HEK293 (cell line): ENCODE measurements at regions not wholly inside any gene's neighbourhood (a gene's known extent, or its start where the extent isn't known, plus 50 kb on each side); places are given as distances from the start of the nearest gene placed in this dataset.

Experiments
- CTCF ChIA-PET: fragments of 350-600 bp; formaldehyde crosslinking; extraction: SDS; loops from one replicate; lab custom pipeline; 2021; ENCODE audit warnings: antibody characterized with exemption; lab: Yijun Ruan, JAX
- POLR2A ChIA-PET: fragments of 300-600 bp; formaldehyde crosslinking; extraction: SDS; loops from one replicate; lab custom pipeline; 2020; ENCODE audit warnings: antibody characterized with exemption, inconsistent platforms; lab: Yijun Ruan, JAX
- H3K27ac ChIP-seq: fragments of 200-500 bp; sonication (Bioruptor generic); 2 replicates; pipeline ENCODE4 v1.5.1; 2014; ENCODE audit warnings: low read depth, low read length, control low read depth, inconsistent platforms; ENCODE audit errors: extremely low read depth
- H3K36me3 ChIP-seq, 2 experiments: fragments of 200-500 bp in 1 of 2; sonication (Bioruptor generic) in 1 of 2; 1 replicate in 1 of 2; 2 replicates in 1 of 2; pipeline ENCODE4 v1.5.1; 2014 to 2017; ENCODE audit warnings: inconsistent platforms in 2 of 2, low read length in 2 of 2; ENCODE audit not compliant: control insufficient read depth in 2 of 2, insufficient read depth in 1 of 2
- H3K4me1 ChIP-seq: fragments of 200-500 bp; sonication (Bioruptor generic); 2 replicates; pipeline ENCODE4 v1.5.1; 2014; ENCODE audit warnings: mild to moderate bottlenecking, low read length, inconsistent platforms; ENCODE audit not compliant: control insufficient read depth, insufficient read depth
- H3K4me3 ChIP-seq: 2 replicates; pipeline ENCODE4 v1.5.1; 2011; ENCODE audit warnings: low read depth, mild to moderate bottlenecking, control low read depth, low read length, moderate library complexity
- H3K9me3 ChIP-seq: fragments of 200-500 bp; sonication (Bioruptor generic); 2 replicates; pipeline ENCODE4 v1.5.1; 2014; ENCODE audit warnings: low read depth, low read length, inconsistent platforms; ENCODE audit not compliant: control insufficient read depth, insufficient read depth
- BCL11B ChIP-seq: fragments of 450-650 bp; formaldehyde crosslinking; IDR thresholded peaks from 2 replicates; pipeline ENCODE4 v1.5.1; 2016; ENCODE audit warnings: low read depth, missing biosample characterization, missing genetic modification characterization
- GFI1B ChIP-seq: fragments of 450-650 bp; formaldehyde crosslinking; IDR thresholded peaks from 2 replicates; pipeline ENCODE4 v1.5.1; 2016; ENCODE audit warnings: missing biosample characterization, missing genetic modification characterization
- KLF9 ChIP-seq: fragments of 450-650 bp; formaldehyde crosslinking; IDR thresholded peaks from 2 replicates; pipeline ENCODE4 v1.5.1; 2016; ENCODE audit warnings: missing biosample characterization, missing genetic modification characterization, low read depth
- SETDB1 ChIP-seq: IDR thresholded peaks from one replicate; pipeline ENCODE4 v1.6.1; 2017; ENCODE audit warnings: mild to moderate bottlenecking, low read length, moderate library complexity, mixed read lengths; ENCODE audit not compliant: insufficient read length
- ZBTB8A ChIP-seq: fragments of 450-650 bp; formaldehyde crosslinking; IDR thresholded peaks from 2 replicates; pipeline ENCODE4 v1.5.1; 2016; ENCODE audit warnings: missing biosample characterization, missing genetic modification characterization
- ZFHX2 ChIP-seq: fragments of 450-650 bp; formaldehyde crosslinking; conservative IDR thresholded peaks from 2 replicates; pipeline ENCODE4 v1.5.1; 2016; ENCODE audit warnings: missing biosample characterization, missing genetic modification characterization
- ZNF16 ChIP-seq: fragments of 450-650 bp; formaldehyde crosslinking; IDR thresholded peaks from 2 replicates; pipeline ENCODE4 v1.5.1; 2016; ENCODE audit warnings: low read depth, missing biosample characterization, missing genetic modification characterization
- ZNF2 ChIP-seq: fragments of 450-650 bp; formaldehyde crosslinking; IDR thresholded peaks from 2 replicates; pipeline ENCODE4 v1.5.1; 2016; ENCODE audit warnings: missing biosample characterization, missing genetic modification characterization
- ZNF211 ChIP-seq: fragments of 450-650 bp; formaldehyde crosslinking; IDR thresholded peaks from 2 replicates; pipeline ENCODE4 v1.5.1; 2016; ENCODE audit warnings: low read depth, missing biosample characterization, missing genetic modification characterization
- ZNF302 ChIP-seq: fragments of 450-650 bp; formaldehyde crosslinking; IDR thresholded peaks from 2 replicates; pipeline ENCODE4 v1.5.1; 2016; ENCODE audit warnings: missing biosample characterization, missing genetic modification characterization, low read depth
- ZNF335 ChIP-seq: fragments of 450-650 bp; formaldehyde crosslinking; conservative IDR thresholded peaks from 2 replicates; pipeline ENCODE4 v1.5.1; 2016; ENCODE audit warnings: missing biosample characterization, missing genetic modification characterization
- ZNF416 ChIP-seq: fragments of 450-650 bp; formaldehyde crosslinking; IDR thresholded peaks from 2 replicates; pipeline ENCODE4 v1.5.1; 2016; ENCODE audit warnings: missing biosample characterization, missing genetic modification characterization
- ZNF426 ChIP-seq: fragments of 450-650 bp; formaldehyde crosslinking; IDR thresholded peaks from 2 replicates; pipeline ENCODE4 v1.5.1; 2017; ENCODE audit warnings: missing biosample characterization, missing genetic modification characterization, mild to moderate bottlenecking, inconsistent platforms, moderate library complexity
- ZNF521 ChIP-seq: fragments of 450-650 bp; formaldehyde crosslinking; IDR thresholded peaks from 2 replicates; pipeline ENCODE4 v1.5.1; 2017; ENCODE audit warnings: missing biosample characterization, mild to moderate bottlenecking, missing genetic modification characterization
- ZNF585B ChIP-seq: fragments of 450-650 bp; formaldehyde crosslinking; IDR thresholded peaks from 2 replicates; pipeline ENCODE4 v1.5.1; 2016; ENCODE audit warnings: missing biosample characterization, missing genetic modification characterization
- ZNF701 ChIP-seq: fragments of 450-650 bp; formaldehyde crosslinking; IDR thresholded peaks from 2 replicates; pipeline ENCODE4 v1.5.1; 2016; ENCODE audit warnings: missing biosample characterization, missing genetic modification characterization
- ZNF843 ChIP-seq: fragments of 450-650 bp; formaldehyde crosslinking; IDR thresholded peaks from 2 replicates; pipeline ENCODE4 v1.5.1; 2016; ENCODE audit warnings: missing biosample characterization, missing genetic modification characterization
- TF ChIP-seq, protein P1 (sequence below): fragments of 450-650 bp; formaldehyde crosslinking; IDR thresholded peaks from 2 replicates; pipeline ENCODE4 v1.5.1; 2016; ENCODE audit warnings: missing biosample characterization, missing genetic modification characterization
- TF ChIP-seq, protein P2 (sequence below): fragments of 450-650 bp; formaldehyde crosslinking; conservative IDR thresholded peaks from 2 replicates; pipeline ENCODE4 v1.5.1; 2016; ENCODE audit warnings: low read depth, missing biosample characterization, missing genetic modification characterization
- TF ChIP-seq, protein P3 (sequence below): fragments of 450-650 bp; formaldehyde crosslinking; conservative IDR thresholded peaks from 2 replicates; pipeline ENCODE4 v1.5.1; 2016; ENCODE audit warnings: low read depth, missing biosample characterization, missing genetic modification characterization
- TF ChIP-seq, protein P4 (sequence below): fragments of 450-650 bp; formaldehyde crosslinking; IDR thresholded peaks from 2 replicates; pipeline ENCODE4 v1.5.1; 2016; ENCODE audit warnings: missing biosample characterization, missing genetic modification characterization
- TF ChIP-seq, protein P5 (sequence below): fragments of 450-650 bp; IDR thresholded peaks from 2 replicates; pipeline ENCODE4 v1.5.1; 2018; ENCODE audit warnings: missing biosample characterization, missing genetic modification characterization

DNA sequence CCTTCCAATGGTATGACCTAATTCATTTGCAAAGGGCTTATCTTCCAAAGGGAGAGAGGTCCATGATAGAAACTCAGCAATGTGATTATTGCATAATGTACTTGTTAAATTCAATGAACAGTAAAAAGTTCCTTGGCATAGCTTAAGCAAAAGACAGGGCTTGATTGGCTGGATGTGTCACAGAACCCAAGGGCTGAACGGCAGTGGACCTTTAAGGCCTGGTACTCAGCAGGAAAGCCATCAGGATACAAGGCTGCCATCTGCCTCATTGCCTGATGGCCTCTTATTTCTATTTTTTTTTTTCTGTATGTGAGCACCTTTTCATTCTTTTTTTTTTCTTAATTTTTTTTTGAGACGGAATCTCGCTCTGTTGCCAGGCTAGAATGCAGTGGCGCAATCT is 208.9 kb upstream of the WSCD1 start (continued):
- TF ChIP-seq, protein P1, sequence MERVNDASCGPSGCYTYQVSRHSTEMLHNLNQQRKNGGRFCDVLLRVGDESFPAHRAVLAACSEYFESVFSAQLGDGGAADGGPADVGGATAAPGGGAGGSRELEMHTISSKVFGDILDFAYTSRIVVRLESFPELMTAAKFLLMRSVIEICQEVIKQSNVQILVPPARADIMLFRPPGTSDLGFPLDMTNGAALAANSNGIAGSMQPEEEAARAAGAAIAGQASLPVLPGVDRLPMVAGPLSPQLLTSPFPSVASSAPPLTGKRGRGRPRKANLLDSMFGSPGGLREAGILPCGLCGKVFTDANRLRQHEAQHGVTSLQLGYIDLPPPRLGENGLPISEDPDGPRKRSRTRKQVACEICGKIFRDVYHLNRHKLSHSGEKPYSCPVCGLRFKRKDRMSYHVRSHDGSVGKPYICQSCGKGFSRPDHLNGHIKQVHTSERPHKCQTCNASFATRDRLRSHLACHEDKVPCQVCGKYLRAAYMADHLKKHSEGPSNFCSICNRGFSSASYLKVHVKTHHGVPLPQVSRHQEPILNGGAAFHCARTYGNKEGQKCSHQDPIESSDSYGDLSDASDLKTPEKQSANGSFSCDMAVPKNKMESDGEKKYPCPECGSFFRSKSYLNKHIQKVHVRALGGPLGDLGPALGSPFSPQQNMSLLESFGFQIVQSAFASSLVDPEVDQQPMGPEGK (tag by site-specific recombination) = no peak
- TF ChIP-seq, protein P2, sequence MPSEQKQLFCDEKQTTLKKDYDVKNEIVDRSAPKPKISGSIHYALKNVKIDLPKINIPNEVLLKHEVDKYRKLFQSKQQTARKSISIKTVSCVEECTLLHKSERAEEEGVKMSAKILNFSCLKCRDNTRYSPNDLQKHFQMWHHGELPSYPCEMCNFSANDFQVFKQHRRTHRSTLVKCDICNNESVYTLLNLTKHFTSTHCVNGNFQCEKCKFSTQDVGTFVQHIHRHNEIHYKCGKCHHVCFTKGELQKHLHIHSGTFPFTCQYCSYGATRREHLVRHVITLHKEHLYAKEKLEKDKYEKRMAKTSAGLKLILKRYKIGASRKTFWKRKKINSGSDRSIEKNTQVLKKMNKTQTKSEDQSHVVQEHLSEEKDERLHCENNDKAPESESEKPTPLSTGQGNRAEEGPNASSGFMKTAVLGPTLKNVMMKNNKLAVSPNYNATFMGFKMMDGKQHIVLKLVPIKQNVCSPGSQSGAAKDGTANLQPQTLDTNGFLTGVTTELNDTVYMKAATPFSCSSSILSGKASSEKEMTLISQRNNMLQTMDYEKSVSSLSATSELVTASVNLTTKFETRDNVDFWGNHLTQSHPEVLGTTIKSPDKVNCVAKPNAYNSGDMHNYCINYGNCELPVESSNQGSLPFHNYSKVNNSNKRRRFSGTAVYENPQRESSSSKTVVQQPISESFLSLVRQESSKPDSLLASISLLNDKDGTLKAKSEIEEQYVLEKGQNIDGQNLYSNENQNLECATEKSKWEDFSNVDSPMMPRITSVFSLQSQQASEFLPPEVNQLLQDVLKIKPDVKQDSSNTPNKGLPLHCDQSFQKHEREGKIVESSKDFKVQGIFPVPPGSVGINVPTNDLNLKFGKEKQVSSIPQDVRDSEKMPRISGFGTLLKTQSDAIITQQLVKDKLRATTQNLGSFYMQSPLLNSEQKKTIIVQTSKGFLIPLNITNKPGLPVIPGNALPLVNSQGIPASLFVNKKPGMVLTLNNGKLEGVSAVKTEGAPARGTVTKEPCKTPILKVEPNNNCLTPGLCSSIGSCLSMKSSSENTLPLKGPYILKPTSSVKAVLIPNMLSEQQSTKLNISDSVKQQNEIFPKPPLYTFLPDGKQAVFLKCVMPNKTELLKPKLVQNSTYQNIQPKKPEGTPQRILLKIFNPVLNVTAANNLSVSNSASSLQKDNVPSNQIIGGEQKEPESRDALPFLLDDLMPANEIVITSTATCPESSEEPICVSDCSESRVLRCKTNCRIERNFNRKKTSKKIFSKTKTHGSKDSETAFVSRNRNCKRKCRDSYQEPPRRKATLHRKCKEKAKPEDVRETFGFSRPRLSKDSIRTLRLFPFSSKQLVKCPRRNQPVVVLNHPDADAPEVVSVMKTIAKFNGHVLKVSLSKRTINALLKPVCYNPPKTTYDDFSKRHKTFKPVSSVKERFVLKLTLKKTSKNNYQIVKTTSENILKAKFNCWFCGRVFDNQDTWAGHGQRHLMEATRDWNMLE (tag by site-specific recombination) = no peak
- TF ChIP-seq SETDB1 (no peak), ZNF16 (tag by site-specific recombination) (no peak), ZNF416 (no peak), ZNF426 (tag by site-specific recombination) (no peak), ZNF521 (tag by site-specific recombination) (no peak), ZNF211 (no peak), ZNF2 (tag by site-specific recombination) (no peak), KLF9 (tag by site-specific recombination) (no peak)

DNA sequence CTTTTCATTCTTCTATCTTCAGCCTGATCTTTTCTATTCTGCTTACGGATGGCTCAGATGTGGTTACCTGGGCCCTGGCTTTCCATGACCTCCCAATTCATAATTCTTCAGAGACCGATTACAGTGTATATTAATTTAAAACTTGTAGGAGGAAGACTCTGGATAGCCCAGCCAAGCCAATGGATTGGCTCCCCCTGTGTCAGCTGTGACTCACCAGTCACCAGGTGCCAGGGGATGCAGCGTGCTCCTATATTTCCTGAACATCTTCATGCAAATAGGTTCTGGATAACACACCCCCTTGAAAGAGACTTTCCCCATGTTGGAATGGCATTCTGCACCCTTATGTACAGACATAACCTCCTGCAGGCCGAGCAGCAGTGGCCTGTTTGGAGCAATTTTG is 208.3 kb upstream of the WSCD1 start:
- Histone ChIP-seq H3K36me3 (no peaks in the 10 kb centered on the region), H3K9me3 (no peaks in the 10 kb centered on the region), H3K4me1 (no peaks in the 10 kb centered on the region), H3K27ac (no peak overlapping the region), H3K4me3 (no peak overlapping the region)
- TF ChIP-seq ZNF585B (tag by site-specific recombination) (no peak), GFI1B (tag by site-specific recombination) (no peak), ZFHX2 (no peak), BCL11B (tag by site-specific recombination) (no peak), ZNF302 (tag by site-specific recombination) (no peak), ZNF335 (tag by site-specific recombination) (no peak), ZNF843 (tag by site-specific recombination) (no peak), ZNF426 (tag by site-specific recombination) (no peak), ZBTB8A (tag by site-specific recombination) (no peak), ZNF701 (tag by site-specific recombination) (no peak)
- TF ChIP-seq, protein P3, sequence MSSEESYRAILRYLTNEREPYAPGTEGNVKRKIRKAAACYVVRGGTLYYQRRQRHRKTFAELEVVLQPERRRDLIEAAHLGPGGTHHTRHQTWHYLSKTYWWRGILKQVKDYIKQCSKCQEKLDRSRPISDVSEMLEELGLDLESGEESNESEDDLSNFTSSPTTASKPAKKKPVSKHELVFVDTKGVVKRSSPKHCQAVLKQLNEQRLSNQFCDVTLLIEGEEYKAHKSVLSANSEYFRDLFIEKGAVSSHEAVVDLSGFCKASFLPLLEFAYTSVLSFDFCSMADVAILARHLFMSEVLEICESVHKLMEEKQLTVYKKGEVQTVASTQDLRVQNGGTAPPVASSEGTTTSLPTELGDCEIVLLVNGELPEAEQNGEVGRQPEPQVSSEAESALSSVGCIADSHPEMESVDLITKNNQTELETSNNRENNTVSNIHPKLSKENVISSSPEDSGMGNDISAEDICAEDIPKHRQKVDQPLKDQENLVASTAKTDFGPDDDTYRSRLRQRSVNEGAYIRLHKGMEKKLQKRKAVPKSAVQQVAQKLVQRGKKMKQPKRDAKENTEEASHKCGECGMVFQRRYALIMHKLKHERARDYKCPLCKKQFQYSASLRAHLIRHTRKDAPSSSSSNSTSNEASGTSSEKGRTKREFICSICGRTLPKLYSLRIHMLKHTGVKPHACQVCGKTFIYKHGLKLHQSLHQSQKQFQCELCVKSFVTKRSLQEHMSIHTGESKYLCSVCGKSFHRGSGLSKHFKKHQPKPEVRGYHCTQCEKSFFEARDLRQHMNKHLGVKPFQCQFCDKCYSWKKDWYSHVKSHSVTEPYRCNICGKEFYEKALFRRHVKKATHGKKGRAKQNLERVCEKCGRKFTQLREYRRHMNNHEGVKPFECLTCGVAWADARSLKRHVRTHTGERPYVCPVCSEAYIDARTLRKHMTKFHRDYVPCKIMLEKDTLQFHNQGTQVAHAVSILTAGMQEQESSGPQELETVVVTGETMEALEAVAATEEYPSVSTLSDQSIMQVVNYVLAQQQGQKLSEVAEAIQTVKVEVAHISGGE (tag by site-specific recombination) = no peak
- TF ChIP-seq, protein P4, sequence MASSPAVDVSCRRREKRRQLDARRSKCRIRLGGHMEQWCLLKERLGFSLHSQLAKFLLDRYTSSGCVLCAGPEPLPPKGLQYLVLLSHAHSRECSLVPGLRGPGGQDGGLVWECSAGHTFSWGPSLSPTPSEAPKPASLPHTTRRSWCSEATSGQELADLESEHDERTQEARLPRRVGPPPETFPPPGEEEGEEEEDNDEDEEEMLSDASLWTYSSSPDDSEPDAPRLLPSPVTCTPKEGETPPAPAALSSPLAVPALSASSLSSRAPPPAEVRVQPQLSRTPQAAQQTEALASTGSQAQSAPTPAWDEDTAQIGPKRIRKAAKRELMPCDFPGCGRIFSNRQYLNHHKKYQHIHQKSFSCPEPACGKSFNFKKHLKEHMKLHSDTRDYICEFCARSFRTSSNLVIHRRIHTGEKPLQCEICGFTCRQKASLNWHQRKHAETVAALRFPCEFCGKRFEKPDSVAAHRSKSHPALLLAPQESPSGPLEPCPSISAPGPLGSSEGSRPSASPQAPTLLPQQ (tag by site-specific recombination) = no peak
- TF ChIP-seq, protein P5, sequence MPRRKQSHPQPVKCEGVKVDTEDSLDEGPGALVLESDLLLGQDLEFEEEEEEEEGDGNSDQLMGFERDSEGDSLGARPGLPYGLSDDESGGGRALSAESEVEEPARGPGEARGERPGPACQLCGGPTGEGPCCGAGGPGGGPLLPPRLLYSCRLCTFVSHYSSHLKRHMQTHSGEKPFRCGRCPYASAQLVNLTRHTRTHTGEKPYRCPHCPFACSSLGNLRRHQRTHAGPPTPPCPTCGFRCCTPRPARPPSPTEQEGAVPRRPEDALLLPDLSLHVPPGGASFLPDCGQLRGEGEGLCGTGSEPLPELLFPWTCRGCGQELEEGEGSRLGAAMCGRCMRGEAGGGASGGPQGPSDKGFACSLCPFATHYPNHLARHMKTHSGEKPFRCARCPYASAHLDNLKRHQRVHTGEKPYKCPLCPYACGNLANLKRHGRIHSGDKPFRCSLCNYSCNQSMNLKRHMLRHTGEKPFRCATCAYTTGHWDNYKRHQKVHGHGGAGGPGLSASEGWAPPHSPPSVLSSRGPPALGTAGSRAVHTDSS (tag by site-specific recombination) = no peak
- ChIA-PET POLR2A (interaction anchor here (0.6 kb wide), 1 partner anchor 1543 kb away, joined by 3 read pairs; no protein-coding TSS in a partner anchor), CTCF (no interaction called here)
